Anterior cingulate cortex (tissue), 58 donors: ENCODE measurements at regions not wholly inside any gene's neighbourhood (a gene's known extent, or its start where the extent isn't known, plus 50 kb on each side); places are given as distances from the start of the nearest gene placed in this dataset.

Experiments used
- DNase-seq, 58 donors: peaks; one replicate each; lab custom pipeline; 2025; lab: John Stamatoyannopoulos, UW

DNA sequence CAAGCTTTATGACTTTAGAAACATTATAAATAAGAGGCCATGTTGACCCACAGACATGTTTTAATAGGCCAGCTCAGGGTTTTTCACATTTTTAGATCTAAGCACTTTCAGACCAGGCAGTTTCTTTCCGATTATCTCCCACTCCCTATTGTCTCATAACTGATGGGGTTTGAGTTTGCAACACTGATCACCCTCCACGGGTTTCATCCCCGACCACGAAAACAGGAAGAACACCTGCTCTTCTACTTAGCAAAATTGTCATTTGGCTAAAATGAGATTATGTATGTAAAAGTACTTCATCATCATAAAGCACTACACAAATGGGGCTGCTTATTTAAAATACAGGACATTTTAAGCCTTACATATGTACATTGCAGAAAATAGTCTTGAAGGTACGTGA is 407.9 kb downstream of the HNRNPD start:
- no peak for DNase-seq

GRCh38 chr4:81965454-81965853 is 408.3 kb downstream of the HNRNPD start:
- no peak for DNase-seq

GRCh38 chr4:81963763-81964020 is 410.1 kb downstream of the HNRNPD start:
- no peak for DNase-seq

GRCh38 chr4:81963015-81963762 is 410.6 kb downstream of the HNRNPD start:
- DNase-seq: no peak

- no peak for DNase-seq
Measured at GRCh38 chr4:81960961-81961360, 412.8 kb downstream of the HNRNPD start.

- DNase-seq: no peak
Measured at GRCh38 chr4:81954271-81954670, 419.5 kb downstream of the HNRNPD start.

- no peak for DNase-seq
Measured at GRCh38 chr4:81951891-81952455, 421.8 kb downstream of the HNRNPD start.

- no peak for DNase-seq
Measured at GRCh38 chr4:81946996-81947395, 426.8 kb downstream of the HNRNPD start.

- no peak for DNase-seq
Measured at GRCh38 chr4:81930506-81931238, 443.1 kb downstream of the HNRNPD start.

- no peak for DNase-seq
Measured at GRCh38 chr4:81923140-81923539, 450.7 kb downstream of the HNRNPD start.

GRCh38 chr4:81922313-81922712 is 450.6 kb upstream of the RASGEF1B start:
- peak in 2 of 58 donors; percentile 1 to 3 for DNase-seq

DNA sequence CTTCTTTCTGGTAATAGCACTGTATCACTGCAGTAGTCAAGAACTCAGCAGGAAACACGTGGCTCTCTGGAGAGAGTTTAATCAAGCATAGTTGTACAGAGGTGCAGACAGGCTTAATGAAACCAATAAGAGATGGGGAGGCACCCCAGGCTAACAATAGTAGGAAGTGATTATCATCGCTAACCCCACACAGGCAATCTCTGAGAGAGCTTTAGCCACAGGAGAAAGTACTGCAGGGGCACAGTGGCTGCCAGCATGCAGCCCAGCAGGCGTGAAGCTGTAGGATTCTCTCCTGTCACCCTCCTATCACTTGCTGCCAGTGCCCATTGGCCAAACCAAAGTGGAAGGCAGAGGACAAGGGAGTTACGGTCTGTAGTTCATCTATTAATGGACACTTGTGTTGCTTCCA is 450.0 kb upstream of the RASGEF1B start:
- no peak for DNase-seq

DNA sequence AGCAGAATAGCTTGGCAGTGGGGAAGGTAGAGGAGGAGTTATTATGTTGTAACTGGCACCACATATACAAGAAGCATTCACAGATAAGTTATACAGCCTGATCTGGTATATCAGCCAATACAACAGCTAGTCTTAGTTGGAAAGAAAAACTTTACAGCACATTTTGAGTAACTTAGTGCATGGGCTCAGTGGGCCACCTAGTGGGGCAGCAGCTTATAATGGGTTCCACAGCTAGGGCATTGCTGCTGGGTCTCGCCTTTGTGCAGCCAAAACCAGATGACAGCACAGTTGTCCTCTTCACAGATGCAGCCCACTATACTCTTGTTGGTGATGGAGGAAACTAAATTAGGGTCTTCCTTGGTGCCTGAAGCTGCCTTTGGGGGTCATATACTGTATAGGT is 448.1 kb upstream of the RASGEF1B start:
- DNase-seq: no peak

DNA sequence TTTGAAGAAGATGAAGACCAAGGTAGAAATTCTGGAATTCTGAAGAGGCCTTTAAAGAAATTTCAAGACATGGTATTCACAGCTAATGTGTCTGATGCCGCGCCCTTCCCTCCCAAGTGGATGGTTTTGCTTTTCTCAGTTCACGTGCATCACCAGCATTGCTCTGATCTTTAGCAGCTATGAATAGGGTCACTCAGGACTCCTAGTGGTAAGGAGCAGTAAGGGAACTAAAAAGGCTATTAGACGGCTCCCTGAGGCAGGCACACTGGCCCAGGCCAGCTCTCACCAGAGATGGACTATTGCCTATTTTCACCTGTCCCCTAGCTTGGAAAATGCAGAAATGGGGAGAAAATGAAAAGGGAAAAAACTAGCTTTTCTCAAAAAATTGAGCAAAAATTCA is 447.5 kb upstream of the RASGEF1B start:
- DNase-seq: no peak

GRCh38 chr4:81915430-81915829 is 443.7 kb upstream of the RASGEF1B start:
- DNase-seq: no peak

DNA sequence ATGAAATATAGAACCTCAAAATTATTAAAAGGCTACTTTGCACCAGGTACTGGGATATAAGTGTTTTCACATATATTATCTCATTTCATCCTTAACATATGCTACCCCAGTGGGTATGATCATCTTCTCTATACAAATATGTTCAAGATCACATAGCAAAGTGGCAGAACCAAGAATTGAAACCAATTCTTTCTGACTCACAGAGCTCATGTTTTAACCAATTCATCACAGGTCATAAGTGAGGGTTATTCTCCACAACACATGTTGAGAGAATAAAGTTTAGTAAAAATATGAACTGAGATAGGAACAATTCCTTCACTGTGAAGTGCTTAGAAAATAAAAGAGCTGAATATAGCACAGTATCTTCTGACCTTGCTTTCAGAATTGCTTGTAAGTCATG is 442.9 kb upstream of the RASGEF1B start:
- DNase-seq: no peak

DNA sequence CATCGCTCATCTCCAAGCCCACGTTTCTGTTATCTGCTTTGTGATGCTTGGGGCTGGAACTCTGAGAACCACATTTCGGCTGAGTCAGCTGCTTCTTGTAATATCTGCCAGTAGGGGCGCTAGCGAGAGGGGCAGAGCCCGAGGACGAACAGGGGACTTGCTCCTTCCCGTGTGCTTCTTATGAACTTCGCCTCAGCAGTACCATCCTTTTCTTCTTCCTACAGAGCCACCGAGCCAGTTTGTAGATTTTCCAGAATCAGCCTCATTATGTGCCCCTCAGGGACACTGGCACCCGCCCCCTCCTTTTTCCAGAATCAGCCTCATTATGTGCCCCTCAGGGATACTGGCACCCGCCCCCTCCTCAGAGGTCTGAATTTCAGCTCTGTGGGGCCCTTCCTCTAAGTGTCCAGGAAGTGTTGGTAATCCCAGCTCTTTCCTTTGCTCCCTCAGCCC is 441.7 kb upstream of the RASGEF1B start:
- DNase-seq: peak in 3 of 58 donors; percentile 1 to 5 (median 1)

GRCh38 chr4:81912376-81913030 is 440.8 kb upstream of the RASGEF1B start:
- DNase-seq: no peak

GRCh38 chr4:81906905-81907304 is 435.2 kb upstream of the RASGEF1B start:
- no peak for DNase-seq

DNA sequence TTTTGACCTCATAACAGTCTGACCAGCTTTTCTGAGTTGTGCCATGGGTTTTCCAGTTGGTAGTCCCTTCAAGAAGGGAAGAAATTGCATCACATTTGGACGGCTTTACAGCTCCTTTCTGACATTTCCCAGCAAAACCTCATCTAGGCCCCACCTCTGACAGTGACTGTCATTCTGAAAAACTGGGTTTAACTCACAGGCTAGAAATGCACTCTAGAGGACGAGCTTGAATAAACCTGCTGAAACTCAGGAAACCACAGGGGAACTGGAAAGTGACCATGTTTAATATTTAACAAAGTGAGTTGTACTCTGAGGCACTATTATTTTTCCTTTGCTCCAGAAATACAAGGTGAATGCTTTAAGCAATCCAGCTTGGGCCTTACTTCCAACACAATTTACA is 434.3 kb upstream of the RASGEF1B start:
- no peak for DNase-seq

- DNase-seq: no peak
Measured at GRCh38 chr4:81904121-81904520, 432.4 kb upstream of the RASGEF1B start.
